Effector CD8-positive, alpha-beta T cell (primary cell): ENCODE measurements at regions not wholly inside any gene's neighbourhood (a gene's known extent, or its start where the extent isn't known, plus 50 kb on each side); places are given as distances from the start of the nearest gene placed in this dataset.

Experiments
- DNase-seq: peaks from one replicate; lab custom pipeline; 2025; lab: John Stamatoyannopoulos, UW

DNA sequence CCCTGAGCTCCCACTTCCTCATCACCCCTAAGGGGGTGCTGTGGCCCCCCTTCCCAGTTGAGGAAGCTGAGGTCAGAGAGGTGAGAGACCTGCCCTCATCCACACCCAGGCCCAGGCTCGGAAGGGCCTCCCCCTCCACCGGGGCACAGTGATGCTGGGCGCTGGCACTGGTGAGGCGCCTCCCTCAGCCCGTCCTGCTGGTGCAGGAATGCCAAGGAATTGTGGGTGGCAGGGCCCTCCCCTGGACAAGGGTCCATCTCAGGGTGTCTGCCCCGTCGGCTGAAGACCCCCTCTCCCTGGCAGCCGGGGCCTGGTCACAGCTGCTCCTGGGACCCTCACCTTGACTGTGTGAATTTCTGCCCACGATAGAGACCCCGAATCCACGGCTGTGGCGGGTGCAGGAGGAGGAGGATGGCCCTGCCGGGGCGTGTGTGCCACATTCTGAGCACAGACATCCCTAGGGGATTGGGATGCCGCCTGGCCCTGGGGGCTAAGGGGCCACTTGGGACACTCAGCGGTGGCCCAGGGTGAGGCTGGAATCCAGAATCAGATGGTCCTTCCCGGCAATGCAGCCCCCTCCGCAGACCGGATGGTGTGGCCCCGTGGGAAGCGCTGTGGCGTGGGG, 70.2 kb upstream of the GATA5 start:
- DNase-seq, result no peak

DNA sequence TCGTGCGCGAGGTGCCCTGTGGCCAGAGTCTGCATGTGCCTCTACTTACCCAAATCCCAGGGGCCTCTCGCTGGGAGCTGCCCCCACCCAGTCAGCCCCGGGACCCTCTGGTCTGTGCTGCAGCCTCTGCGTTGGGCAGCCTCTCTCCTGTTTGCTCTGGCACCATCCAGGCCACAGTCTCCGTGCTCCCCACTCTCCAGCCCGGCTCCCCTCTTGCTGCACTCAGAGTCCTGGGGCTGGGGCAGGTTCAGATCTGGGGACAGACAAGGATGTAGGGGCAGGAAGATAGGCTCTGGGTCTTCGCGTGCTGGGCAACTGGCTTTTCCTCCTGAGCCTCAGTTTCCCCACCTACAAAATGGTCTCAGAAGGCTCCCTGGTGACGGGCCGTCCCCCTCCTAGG, 70.8 kb upstream of the GATA5 start:
- no peak for DNase-seq

DNA sequence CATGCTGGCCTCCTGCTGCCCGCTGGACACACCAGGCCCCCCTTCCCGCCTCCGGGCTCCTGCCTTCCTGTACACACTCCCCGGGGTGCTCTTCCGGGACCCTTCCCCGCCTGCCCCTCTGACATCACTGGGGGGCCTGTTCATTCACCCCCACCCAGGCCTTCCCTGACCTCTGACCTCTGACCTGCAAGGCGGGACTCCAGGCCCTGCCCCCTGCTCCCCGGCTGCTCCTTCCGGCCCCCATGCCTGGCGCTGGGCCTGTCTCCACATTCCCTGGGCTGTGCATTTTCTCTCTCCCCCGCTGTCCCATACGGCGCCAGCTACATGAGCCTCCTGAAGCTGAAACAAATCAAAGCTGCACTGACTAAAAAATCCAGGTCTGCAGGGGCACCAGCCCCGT, 71.6 kb upstream of the GATA5 start:
- no peak for DNase-seq

DNA sequence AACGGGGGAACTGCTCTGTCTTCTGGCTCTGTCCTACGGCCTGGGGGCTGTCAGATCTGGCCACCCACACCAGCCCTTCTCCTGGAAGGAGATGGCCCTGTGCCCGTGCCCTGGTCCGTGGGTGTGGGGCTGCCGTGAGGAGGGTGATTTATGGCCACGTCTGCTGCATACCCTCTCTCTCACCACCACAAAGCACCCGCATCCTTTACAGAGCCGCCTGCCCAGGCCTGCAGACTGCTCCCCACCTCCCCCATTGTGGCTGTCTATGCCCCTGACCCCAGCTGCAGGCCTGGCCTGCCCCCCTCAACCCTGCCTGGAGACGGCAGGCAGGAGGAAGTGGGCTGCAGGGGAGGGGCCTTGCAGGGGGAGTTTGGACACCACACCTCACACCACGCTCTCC, 72.7 kb upstream of the GATA5 start:
- no peak for DNase-seq

DNA sequence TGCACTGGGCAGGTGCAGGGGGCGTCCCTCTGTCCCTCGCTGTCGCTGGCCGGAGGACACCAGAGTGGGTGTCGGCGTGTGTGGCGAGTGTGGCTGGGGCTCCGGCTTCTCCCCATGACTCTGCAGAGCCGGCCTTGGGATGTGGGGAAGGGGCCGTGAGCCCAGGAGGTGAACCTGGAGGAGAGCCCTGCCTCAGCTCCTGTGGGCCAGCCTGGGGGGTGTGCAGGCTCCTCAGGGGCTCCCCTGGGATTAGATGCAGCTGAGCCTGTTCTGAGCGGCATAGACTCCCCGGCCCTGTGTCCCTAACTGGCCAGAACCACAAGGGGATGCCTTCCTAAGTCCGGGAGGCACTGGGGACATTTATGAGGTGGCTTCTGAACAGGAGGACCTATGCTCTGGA, 73.2 kb upstream of the GATA5 start:
- no peak for DNase-seq

DNA sequence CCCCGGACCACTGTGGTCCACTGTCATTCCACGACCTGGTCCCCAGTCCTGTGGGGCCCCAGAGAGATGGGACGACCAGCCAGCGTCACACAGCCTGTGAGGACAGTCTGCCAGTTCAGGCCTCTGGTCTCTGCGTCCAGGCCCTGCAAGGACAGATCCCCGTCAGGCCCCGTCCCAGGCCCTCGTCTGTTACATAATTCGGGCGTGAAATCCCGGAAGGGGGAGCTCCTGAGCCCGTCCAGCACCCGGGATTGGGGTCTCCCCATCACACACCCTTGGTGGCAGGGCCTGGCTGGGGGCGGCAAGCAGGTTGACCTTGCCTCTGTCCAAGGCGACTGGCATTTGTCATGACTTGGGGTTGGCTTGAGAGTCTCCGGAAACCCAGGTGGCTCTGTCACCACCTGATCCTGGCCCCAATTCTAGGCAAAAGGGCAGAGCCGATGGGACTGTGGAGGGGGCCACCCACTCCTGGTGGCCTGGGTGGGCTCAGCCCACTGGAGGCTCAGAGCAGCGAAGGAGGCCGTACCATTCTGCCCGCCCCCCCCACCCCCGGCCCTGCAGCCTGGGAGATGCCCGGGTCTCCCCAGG, 73.8 kb upstream of the GATA5 start:
- DNase-seq, result no peak

DNA sequence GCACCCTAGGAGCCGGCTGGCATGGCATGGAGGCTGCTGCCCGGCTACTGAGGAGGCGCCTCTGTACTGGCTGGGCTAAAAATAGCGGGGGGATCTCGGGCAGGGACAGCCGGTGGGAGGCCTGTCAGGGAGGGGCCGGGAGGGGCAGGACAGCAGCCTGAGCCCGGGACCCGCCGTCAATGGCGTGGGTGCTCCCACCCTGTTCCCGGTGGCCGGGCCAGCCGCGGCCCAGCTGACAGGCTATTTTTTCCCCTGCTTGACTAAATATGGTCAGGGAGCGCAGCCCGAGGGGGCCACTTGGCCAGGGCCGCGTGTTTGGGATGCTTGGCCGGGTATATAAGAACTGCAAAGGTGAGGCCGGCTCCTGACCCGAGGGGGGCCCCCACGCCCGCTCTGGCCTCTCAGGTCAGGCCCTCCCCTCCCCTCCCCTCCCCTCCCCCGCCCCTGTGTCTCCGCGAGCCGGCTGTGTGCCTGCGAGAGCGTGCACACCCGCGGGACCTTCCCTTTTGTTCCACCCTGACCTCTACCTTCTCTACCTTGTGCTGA, 74.4 kb upstream of the GATA5 start:
- no peak for DNase-seq

DNA sequence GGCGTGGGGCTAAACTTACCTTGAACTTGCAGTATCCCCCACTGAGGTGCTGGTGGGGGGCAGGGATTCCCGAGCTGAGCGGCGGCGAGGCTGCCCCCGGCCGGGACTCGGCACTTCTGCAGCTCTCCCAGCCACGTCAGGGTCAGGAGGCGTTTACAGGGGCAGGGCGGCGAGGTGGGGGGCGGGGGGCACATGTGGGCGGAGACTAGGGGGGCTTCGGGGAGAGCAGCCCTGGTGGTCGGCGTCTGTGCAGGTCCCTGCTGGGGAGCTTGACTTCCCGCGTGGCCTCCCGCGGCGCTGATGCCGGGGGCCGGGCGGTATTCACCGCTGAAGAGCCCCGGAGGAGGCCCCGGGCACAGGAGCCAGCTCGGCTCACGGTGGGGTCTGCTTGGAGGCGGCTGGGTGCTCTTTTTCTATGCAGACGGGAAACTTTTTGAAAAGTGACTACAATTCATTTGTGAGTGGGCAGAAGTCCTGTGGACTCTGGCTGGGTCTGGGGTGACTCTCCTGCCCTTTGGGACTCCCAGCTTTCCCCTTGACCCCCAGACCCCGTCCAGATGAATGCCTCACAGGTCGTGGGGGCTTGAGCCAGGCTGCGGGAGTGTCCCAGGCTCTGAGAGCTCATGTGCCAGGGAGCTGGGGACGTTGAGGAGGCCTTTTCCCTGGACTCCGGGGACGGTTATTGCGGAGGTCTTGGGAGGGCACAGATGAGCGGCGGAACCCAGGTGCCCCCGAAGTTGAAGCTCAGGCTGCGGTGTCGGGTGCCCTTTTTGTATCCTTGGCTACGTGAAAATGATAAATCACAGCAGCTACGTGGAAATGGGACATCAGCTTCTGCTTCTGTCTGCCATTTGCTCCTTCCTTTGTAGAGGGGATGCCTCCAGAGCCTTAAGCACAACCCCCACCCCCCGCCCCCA, 75.9 kb upstream of the GATA5 start:
- no peak for DNase-seq

DNA sequence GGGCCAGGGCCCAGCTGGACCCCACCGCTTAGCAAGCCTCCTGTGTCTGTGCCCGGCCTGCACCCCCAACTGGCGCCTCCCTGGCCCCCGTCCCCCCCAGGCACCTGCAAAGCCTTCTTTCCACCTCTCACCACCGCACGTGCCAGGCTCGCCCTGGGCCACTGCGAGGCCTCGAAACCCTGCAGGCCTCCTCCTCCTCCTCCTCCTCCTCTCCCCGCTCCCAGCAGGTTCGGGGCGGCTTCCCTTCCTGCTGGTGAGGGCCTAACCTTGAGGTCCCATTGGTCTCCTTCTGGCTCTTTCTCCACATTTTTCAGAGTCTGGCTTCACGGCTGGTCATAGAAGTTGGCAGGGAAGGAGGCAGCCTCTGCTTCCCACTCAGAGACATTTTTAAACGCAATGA, 76.8 kb upstream of the GATA5 start:
- no peak for DNase-seq

DNA sequence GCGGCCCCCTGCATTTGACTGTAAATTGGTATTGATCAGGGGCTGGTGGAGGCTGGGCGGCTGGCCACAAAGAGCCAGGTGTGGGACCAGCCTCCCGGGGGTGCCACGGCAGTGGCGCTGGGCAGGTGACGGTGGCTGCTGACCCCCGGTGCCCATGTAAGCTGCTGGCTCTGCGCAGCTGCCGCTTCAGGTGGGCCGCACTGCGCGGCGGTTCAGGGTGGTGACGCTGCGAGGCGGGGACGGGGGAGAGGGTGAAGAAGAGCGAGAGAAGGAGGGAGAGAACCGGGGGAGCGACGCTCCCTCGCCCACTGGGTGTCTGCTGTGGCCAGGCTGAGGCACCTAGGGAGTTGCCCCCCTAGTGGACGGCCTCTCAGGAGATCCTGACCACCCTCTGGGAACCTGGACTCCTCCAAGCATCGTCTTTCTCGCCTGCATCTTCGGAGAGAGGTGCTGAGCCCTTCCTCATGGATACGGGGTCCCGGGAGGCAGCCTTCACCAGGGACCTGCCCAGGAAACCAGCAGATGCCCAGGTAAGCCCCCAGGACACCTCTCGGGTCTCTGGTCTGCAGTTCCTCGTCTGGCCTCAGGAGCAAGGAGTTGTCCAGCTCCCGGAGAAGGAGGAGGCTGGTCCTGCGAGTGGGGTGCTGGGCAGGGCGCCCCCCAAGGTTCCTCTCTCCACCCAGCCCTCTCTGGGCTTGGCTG, 77.5 kb upstream of the GATA5 start:
- no peak for DNase-seq

DNA sequence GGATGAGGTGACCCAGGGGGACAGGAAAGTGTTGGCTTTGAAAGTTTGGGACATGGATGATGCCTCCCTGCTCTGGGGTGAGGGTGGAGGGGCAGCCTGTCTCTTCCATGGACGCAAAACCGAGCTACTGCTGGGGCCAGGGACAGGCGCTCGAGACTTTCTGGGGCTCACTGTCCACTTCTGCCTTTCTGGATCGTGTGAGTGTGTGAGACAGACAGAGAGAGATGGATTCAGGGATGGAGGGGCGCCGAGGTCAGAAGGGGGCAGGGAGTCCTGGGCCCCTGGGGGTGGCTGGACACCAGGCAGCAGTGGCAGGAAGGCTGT, 78.0 kb upstream of the GATA5 start:
- no peak for DNase-seq

DNA sequence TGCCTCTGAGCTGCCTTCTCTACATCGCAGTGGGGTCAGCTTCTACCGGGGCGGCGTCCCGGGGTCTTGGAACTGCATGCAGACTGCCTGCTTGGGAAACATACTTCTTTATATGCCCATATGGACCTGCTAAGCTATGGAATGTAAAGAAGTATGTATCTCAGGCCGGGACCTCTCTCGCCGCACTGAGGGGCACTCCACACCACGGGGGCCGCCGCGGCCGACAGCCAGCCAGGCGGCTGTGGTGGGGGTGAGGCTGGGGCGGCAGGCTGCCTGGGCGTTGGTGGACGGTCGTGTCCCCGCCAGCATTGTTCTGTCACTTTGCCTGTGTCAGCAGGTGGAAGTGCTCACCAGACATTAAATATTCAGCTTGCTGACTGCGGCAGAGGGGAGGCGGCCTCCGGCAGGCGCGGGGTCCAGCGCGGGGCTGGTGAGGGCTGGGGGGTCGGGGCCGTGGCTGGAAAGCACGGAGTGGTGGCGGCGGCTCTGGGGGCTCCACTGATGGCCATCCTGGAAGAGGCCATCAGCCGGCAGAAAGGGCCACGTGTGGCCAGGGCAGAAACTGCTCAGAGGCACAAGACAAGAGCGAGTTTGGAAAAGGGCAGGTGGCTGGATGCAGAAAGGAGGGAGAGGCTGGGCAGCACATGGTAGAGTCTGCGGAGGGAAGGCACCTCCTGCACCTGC, 78.6 kb upstream of the GATA5 start:
- DNase-seq, result no peak

DNA sequence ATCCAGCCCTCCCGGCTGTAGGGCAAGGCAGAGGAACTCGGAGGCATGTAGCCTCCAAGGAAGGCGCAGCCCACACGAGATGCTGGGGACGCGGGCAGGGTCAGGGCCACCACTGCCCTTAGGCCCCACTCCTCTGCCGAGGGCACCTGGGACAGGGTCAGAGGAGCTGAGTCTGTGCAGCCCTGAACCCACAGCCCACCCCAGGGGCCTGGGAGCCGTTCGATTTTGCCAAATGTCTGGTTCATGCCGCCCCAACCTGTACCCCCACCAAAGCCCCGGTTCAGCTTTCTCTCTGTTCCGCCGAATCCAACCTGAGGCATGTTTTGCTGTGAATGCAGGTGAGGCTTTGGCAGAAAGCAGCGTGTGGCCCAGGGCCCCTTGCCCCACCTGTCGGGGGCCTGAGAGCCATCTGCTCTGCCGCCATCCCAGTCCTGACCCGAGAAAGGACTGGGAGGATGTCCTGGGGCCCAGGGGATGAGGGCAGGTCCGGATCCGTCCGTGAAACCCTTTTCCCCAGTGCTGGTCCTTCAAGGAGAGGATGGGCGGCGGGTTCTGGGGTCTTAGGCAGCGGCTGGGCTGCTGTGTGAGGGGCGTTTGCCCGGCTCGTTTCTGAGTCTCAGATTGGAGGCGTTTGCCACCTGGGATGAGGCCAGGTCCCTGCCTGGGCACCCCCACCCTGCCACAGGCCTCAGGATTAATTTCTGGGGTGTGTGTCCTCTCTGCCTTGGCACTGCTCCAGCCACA, 79.3 kb upstream of the GATA5 start:
- no peak for DNase-seq

DNA sequence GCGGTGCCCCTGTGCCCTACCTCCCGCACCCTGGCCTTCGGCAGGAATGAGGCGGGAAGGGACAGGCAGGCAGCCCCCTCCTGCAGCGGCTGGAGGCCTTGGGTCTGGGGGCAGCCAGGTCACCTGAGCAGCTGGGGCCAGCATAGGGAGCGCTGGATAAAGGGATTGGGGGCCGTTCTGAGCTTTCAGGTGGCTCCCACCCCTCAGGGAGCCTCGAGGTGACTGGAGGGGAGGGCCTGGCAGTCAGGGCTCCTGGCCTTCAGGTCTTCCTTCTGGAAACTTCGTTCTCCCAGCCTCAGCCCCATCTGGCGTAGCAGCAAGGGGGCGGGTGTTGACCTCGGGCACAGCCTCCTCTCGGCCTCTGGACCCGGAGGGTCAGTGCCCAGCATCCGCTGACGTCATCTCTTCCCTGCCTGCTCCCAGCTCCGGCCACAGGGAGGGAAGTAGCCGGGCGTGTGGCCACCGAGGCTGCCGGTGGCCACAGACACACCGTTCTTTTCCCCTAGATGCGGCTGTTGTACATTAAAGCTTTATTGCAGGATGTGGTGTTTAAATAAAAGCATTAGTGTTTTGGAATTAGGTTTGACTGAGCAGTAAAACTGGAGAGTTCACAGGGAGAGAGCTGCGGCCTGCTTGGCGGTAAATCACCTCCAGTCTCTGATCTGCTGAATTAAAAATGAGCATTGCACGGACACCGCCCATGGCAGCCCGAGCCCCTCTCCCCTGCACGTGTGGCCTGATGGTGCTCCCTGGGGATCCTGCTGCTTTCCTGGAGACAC, 80.0 kb upstream of the GATA5 start:
- no peak for DNase-seq

DNA sequence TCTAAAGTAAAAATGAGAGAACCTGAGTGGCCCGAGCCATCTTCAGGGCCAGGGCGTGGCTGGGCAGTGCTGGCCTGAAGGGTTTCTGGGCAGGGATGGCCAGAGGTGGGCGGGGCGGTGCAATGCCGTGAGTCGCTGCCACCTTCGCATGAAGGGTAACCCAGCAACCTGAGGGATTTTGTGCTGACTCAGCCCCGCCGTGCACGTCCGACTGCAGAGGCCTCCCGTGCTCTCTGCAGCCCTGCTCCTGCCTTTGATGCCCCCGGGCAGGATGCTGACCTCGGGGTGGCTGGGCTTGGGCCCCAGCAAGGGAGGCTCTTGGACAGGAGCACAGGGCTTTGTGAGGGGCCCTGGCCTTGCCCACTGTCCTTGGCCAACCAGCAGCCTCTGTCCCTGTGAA, 81.7 kb upstream of the GATA5 start:
- DNase-seq, result no peak

DNA sequence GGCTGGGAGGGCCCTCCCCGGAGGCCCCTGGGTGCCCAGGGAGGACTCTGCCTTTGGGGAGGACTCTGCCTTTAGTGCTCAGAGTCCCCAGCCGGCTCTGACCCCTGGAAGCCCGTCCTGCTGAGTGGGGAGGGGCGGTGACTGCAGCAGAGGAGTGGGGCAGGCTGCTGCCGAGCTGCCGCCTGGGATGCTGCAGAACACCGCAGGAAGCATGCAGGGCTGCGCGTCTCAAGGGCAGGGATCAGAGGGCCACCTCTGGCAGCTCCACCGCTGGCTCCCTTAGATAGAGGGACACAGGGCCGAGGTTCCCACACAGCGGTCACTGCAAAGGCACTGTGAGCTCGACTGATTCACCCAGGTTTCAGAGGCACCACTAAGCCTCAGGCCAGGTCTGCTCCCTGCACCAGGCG, 82.2 kb upstream of the GATA5 start:
- no peak for DNase-seq

DNA sequence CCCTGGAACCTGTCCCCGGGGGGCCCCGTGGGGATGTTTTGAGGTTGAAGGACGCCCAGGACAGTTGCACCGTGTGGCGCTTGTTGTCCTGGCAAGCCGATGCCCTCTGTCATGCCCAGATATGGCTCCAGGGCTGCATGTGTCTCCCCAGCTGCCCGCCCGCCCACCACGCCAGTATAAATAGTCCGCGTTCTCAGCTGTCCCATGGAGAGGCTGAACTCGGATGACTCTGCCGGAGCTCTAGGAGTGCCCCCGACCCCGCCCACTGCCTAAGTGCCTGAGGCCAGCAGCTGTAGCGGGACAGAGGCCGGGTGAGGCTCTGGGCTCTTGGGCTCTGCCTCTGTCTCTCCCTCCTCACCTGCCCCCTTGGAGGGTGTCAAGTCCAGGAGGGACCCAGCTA, 83.0 kb upstream of the GATA5 start:
- no peak for DNase-seq

DNA sequence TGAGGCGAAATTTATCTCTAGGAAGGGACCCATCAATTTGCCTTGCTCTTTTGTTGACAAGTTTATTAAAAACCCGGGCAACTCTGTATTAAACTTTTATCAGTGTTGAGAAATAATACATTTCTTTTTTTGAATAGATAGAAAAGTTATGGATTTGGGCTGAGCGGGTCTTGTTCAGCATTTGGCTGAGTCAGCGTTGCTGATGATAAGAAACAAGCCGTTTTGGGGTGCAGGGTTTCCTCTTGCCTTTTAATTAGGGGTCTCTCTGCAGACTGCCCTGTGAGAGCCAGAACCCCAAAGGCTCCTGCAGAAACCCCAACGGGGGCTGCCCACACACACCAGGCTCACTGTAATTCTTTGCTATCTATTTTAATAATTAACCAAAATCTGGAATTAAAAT, 82.1 kb upstream of the SLCO4A1 start:
- DNase-seq, result no peak

DNA sequence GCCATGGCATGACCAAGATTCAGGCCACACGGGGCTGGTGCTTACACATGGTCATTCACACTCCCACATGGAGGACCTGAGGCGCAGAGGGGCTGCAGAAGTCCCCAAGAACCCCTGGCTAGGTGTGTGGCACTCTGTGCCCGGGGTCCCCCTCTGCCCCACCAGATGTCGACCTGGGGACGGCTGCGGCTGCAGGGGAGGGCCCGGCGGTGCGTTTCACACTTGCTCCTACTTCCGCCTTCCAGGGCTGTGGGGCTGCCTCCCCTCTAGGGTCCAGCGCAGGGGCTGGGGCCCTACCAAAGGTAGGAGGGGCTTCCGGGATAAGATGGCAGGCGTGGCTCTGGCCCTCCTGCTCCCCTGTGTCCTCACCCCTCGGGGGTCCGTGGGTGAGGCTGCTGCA, 81.1 kb upstream of the SLCO4A1 start:
- DNase-seq, result no peak

DNA sequence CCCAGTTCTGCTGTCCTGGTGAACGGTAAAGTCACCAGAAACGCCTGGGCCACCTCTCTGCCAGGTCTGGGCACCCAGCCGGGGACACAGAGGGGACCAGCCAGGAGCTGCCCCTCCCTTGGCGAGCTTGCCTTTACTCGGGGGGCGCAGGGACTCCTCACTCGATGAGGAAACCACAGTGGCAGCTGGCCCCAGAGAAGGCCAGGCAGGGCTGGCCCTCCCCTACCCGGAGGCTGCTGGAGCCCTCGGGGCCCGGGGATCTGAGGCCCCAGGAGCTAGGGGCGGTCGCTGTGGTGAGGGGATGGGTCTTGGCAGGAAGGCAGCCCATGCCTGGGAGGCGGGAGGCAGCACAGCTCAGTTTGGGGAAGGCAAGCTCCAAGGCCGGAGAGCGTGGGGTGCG, 80.4 kb upstream of the SLCO4A1 start:
- DNase-seq, result no peak
